Calu3 (cell line): ENCODE measurements at regions not wholly inside any gene's neighbourhood (a gene's known extent, or its start where the extent isn't known, plus 50 kb on each side); places are given as distances from the start of the nearest gene placed in this dataset.

Experiments used
- BruUV-seq: library from RNA; stranded (reverse); fragments of 400-500 nt; replicated peaks from 2 replicates; lab custom pipeline; 2021; lab: Mats Ljungman, UMichigan
- CTCF ChIA-PET: fragments of 300-600 bp; sonication (Branson Sonifier 250); formaldehyde crosslinking; loops from one replicate; lab custom pipeline; 2022; ENCODE audit warnings: antibody characterized with exemption; lab: Charles Lee
- DNase-seq: peaks from one replicate; pipeline ENCODE4 v3.0.0; 2022
- H3K27ac Mint-ChIP-seq: one replicate; pipeline ENCODE4 v1.8.0; 2022; ENCODE audit warnings: mixed read lengths; ENCODE audit not compliant: unreplicated experiment
- H3K27me3 Mint-ChIP-seq: one replicate; pipeline ENCODE4 v1.8.0; 2022; ENCODE audit warnings: mixed read lengths; ENCODE audit not compliant: unreplicated experiment
- H3K36me3 Mint-ChIP-seq: one replicate; pipeline ENCODE4 v1.8.0; 2022; ENCODE audit warnings: mild to moderate bottlenecking, moderate library complexity, mixed read lengths; ENCODE audit not compliant: insufficient read depth, unreplicated experiment
- H3K4me1 Mint-ChIP-seq: one replicate; pipeline ENCODE4 v1.8.0; 2022; ENCODE audit warnings: mild to moderate bottlenecking, low read depth, mixed read lengths; ENCODE audit not compliant: unreplicated experiment
- H3K4me3 Mint-ChIP-seq: one replicate; pipeline ENCODE4 v1.8.0; 2022; ENCODE audit warnings: mild to moderate bottlenecking, low read depth, moderate library complexity, mixed read lengths; ENCODE audit not compliant: unreplicated experiment
- H3K9me3 Mint-ChIP-seq: one replicate; pipeline ENCODE4 v1.8.0; 2022; ENCODE audit warnings: low read depth, mixed read lengths; ENCODE audit not compliant: unreplicated experiment
- CTCF ChIP-seq: fragments of 200-600 bp; IDR thresholded peaks from one replicate; pipeline ENCODE4 v1.8.0; 2022; ENCODE audit warnings: antibody characterized with exemption; ENCODE audit not compliant: unreplicated experiment
- intact Hi-C: fragments of 100-400 bp; cut with micrococcal nuclease; formaldehyde crosslinking; loops from one replicate; pipeline ENCODE4 v1.10.0; 2022; ENCODE audit not compliant: unreplicated experiment

GRCh38 chr10:89073719-89074118, 83.1 kb downstream of the FAS start:
- no TSS peak for BruUV-seq
- no peak for DNase-seq
- intact Hi-C loops: no loop called here
- Mint-ChIP-seq H3K27me3 (no peaks in the 10 kb centered on the region), H3K36me3 (no peaks in the 10 kb centered on the region), H3K4me3 (no peak overlapping the region), H3K4me1 (no peaks in the 10 kb centered on the region), H3K9me3 (no peaks in the 10 kb centered on the region), H3K27ac (no peak overlapping the region)
- TF ChIP-seq CTCF: no peak
- CTCF ChIA-PET: no interaction called here

DNA sequence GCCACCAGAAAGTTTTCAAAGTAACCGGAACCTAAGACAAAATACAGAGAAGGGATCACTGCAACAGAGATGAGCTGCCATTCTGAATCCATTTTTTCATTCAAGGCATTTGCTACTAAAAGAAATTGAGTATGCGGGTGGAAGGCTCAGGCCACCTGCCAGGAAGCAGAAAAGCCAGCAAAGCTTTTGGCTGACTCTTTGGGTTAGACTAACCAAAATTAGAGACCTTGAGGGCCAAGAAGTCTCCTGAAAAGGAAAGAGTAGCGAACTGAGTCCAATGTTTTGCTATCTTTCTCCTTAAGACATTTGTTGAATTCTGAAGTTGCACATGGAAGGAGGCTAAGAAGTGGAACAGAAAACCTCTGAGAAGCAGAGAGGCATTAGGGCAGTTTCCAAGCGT, 79.0 kb downstream of the FAS start:
- Mint-ChIP-seq H3K36me3 (no peaks in the 10 kb centered on the region), H3K4me1 (no peaks in the 10 kb centered on the region), H3K4me3 (no peak overlapping the region), H3K9me3 (no peaks in the 10 kb centered on the region), H3K27me3 (no peaks in the 10 kb centered on the region), H3K27ac (no peak overlapping the region)
- intact Hi-C loops: no loop called here
- BruUV-seq: no TSS peak
- CTCF ChIA-PET: no interaction called here
- TF ChIP-seq CTCF: no peak
- DNase-seq: no peak
